Activated T-cell treated with anti-CD3 and anti-CD28 coated beads, Interleukin-2, amount 50 U/mL, for 4 hours (primary cell): ENCODE measurements at regions not wholly inside any gene's neighbourhood (a gene's known extent, or its start where the extent isn't known, plus 50 kb on each side); places are given as distances from the start of the nearest gene placed in this dataset.
"Not testable (repeated sequence)": the region's sequence is repeated elsewhere in the genome, so short reads cannot be mapped to it uniquely, and the experiment has no call there.

Source experiments
- ATAC-seq, 2 donors: fragments of 200-7000 bp; cut with Tn5 transposase; one replicate each; pipeline ENCODE4 v1.10.0; 2021
- DNase-seq: peaks from one replicate; pipeline ENCODE4 v3.0.0-alpha.2; 2020
- H3K27me3 Mint-ChIP-seq: one replicate; pipeline ENCODE4 v1.8.0; 2021; ENCODE audit warnings: low read depth, mixed read lengths
- H3K36me3 Mint-ChIP-seq: one replicate; pipeline ENCODE4 v1.8.0; 2022; ENCODE audit warnings: mixed read lengths; ENCODE audit not compliant: insufficient read depth
- H3K4me1 Mint-ChIP-seq: one replicate; pipeline ENCODE4 v1.8.0; 2021; ENCODE audit warnings: low read depth, mixed read lengths
- H3K4me3 Mint-ChIP-seq: one replicate; pipeline ENCODE4 v1.8.0; 2021; ENCODE audit warnings: mild to moderate bottlenecking, moderate library complexity, mixed read lengths
- H3K9me3 Mint-ChIP-seq: one replicate; pipeline ENCODE4 v1.8.0; 2021; ENCODE audit warnings: mixed read lengths

GRCh38 chr13:76596216-76596615 is 290.0 kb downstream of the KCTD12 start:
- ATAC-seq (no peak), DNase-seq (no peak)
- Mint-ChIP-seq H3K9me3 (no peaks in the 10 kb centered on the region), H3K27me3 (peaks cover 4% of the 10 kb centered on the region), H3K4me3 (no peak overlapping the region), H3K36me3 (no peaks in the 10 kb centered on the region), H3K4me1 (no peaks in the 10 kb centered on the region)

- Mint-ChIP-seq H3K4me1 (no peaks in the 10 kb centered on the region), H3K27me3 (peaks cover 4% of the 10 kb centered on the region), H3K4me3 (no peak overlapping the region), H3K36me3 (no peaks in the 10 kb centered on the region), H3K9me3 (no peaks in the 10 kb centered on the region)
- ATAC-seq, result no peak
- DNase-seq, result no peak
Observed at GRCh38 chr13:76594435-76594834, 291.8 kb downstream of the KCTD12 start.

- no peaks in the 10 kb centered on the region for H3K36me3 Mint-ChIP-seq
- ATAC-seq (no peak), DNase-seq (no peak)
- no peaks in the 10 kb centered on the region for H3K9me3 Mint-ChIP-seq
- H3K27me3 Mint-ChIP-seq, result peaks cover 2% of the 10 kb centered on the region
- no peaks in the 10 kb centered on the region for H3K4me1 Mint-ChIP-seq
- no peak overlapping the region for H3K4me3 Mint-ChIP-seq
Observed at GRCh38 chr13:76586842-76587241, 299.4 kb downstream of the KCTD12 start.

GRCh38 chr13:76579701-76580100 is 306.5 kb downstream of the KCTD12 start:
- no peaks in the 10 kb centered on the region for H3K27me3 Mint-ChIP-seq
- H3K4me1 Mint-ChIP-seq, result no peaks in the 10 kb centered on the region
- ATAC-seq (no peak), DNase-seq (no peak)
- H3K9me3 Mint-ChIP-seq, result peaks cover 22% of the 10 kb centered on the region
- no peak overlapping the region for H3K4me3 Mint-ChIP-seq
- H3K36me3 Mint-ChIP-seq, result no peaks in the 10 kb centered on the region

- ATAC-seq, H3K4me3 Mint-ChIP-seq, H3K27me3 Mint-ChIP-seq, H3K4me1 Mint-ChIP-seq, DNase-seq, H3K36me3 Mint-ChIP-seq: not testable (repeated sequence)
- peaks cover 22% of the 10 kb centered on the region for H3K9me3 Mint-ChIP-seq
Observed at GRCh38 chr13:76575634-76576033, 310.6 kb downstream of the KCTD12 start.

GRCh38 chr13:76570510-76570971 is 315.7 kb downstream of the KCTD12 start:
- Mint-ChIP-seq H3K4me3 (no peak overlapping the region), H3K4me1 (no peaks in the 10 kb centered on the region), H3K9me3 (peaks cover 5% of the 10 kb centered on the region), H3K36me3 (no peaks in the 10 kb centered on the region), H3K27me3 (peaks cover 5% of the 10 kb centered on the region)
- no peak for DNase-seq
- ATAC-seq, result no peak

- ATAC-seq, result no peak
- H3K27me3 Mint-ChIP-seq, result no peaks in the 10 kb centered on the region
- H3K4me3 Mint-ChIP-seq, result no peak overlapping the region
- no peak for DNase-seq
- H3K4me1 Mint-ChIP-seq, result no peaks in the 10 kb centered on the region
- H3K9me3 Mint-ChIP-seq, result no peaks in the 10 kb centered on the region
- no peaks in the 10 kb centered on the region for H3K36me3 Mint-ChIP-seq
Observed at GRCh38 chr13:76556627-76557026, 329.6 kb downstream of the KCTD12 start.

GRCh38 chr13:76552807-76553206 is 333.4 kb downstream of the KCTD12 start:
- no peak for DNase-seq
- peaks cover 3% of the 10 kb centered on the region for H3K27me3 Mint-ChIP-seq
- no peaks in the 10 kb centered on the region for H3K36me3 Mint-ChIP-seq
- H3K4me1 Mint-ChIP-seq, result no peaks in the 10 kb centered on the region
- H3K4me3 Mint-ChIP-seq, result no peak overlapping the region
- no peaks in the 10 kb centered on the region for H3K9me3 Mint-ChIP-seq
- ATAC-seq, result no peak

- ATAC-seq (no peak), DNase-seq (no peak)
- Mint-ChIP-seq H3K4me1 (no peaks in the 10 kb centered on the region), H3K36me3 (no peaks in the 10 kb centered on the region), H3K27me3 (peaks cover 3% of the 10 kb centered on the region), H3K4me3 (no peak overlapping the region), H3K9me3 (no peaks in the 10 kb centered on the region)
Observed at GRCh38 chr13:76552041-76552772, 334.0 kb downstream of the KCTD12 start.

GRCh38 chr13:76542176-76542575 is 344.0 kb downstream of the KCTD12 start:
- no peaks in the 10 kb centered on the region for H3K4me1 Mint-ChIP-seq
- no peak overlapping the region for H3K4me3 Mint-ChIP-seq
- no peak for ATAC-seq
- no peaks in the 10 kb centered on the region for H3K36me3 Mint-ChIP-seq
- H3K9me3 Mint-ChIP-seq, result peaks cover 9% of the 10 kb centered on the region
- no peak for DNase-seq
- H3K27me3 Mint-ChIP-seq, result peaks cover 4% of the 10 kb centered on the region

GRCh38 chr13:76538004-76538403 is 348.2 kb downstream of the KCTD12 start:
- Mint-ChIP-seq H3K4me3 (no peak overlapping the region), H3K9me3 (no peaks in the 10 kb centered on the region), H3K4me1 (no peaks in the 10 kb centered on the region), H3K36me3 (no peaks in the 10 kb centered on the region), H3K27me3 (peaks cover 8% of the 10 kb centered on the region)
- ATAC-seq (no peak), DNase-seq (no peak)

GRCh38 chr13:76533251-76533650 is 353.0 kb downstream of the KCTD12 start:
- no peaks in the 10 kb centered on the region for H3K36me3 Mint-ChIP-seq
- H3K27me3 Mint-ChIP-seq, result peaks cover 10% of the 10 kb centered on the region
- ATAC-seq (no peak), DNase-seq (no peak)
- H3K9me3 Mint-ChIP-seq, result no peaks in the 10 kb centered on the region
- no peaks in the 10 kb centered on the region for H3K4me1 Mint-ChIP-seq
- H3K4me3 Mint-ChIP-seq, result no peak overlapping the region

- DNase-seq (no peak), ATAC-seq (no peak)
- no peaks in the 10 kb centered on the region for H3K36me3 Mint-ChIP-seq
- no peaks in the 10 kb centered on the region for H3K4me1 Mint-ChIP-seq
- H3K27me3 Mint-ChIP-seq, result peaks cover 4% of the 10 kb centered on the region
- no peak overlapping the region for H3K4me3 Mint-ChIP-seq
- no peaks in the 10 kb centered on the region for H3K9me3 Mint-ChIP-seq
Observed at GRCh38 chr13:76527041-76527440, 359.2 kb downstream of the KCTD12 start.

GRCh38 chr13:76523740-76524340 is 362.4 kb downstream of the KCTD12 start:
- Mint-ChIP-seq H3K9me3 (no peaks in the 10 kb centered on the region), H3K27me3 (peaks cover 2% of the 10 kb centered on the region), H3K4me1 (no peaks in the 10 kb centered on the region), H3K36me3 (no peaks in the 10 kb centered on the region), H3K4me3 (no peak overlapping the region)
- DNase-seq (no peak), ATAC-seq (no peak)

- Mint-ChIP-seq H3K4me3 (no peak overlapping the region), H3K27me3 (peaks cover 7% of the 10 kb centered on the region), H3K36me3 (no peaks in the 10 kb centered on the region), H3K4me1 (no peaks in the 10 kb centered on the region), H3K9me3 (no peaks in the 10 kb centered on the region)
- DNase-seq (no peak), ATAC-seq (no peak)
Observed at GRCh38 chr13:76522083-76522755, 364.0 kb downstream of the KCTD12 start.
